Liver (tissue), 3 donors: ENCODE measurements at regions not wholly inside any gene's neighbourhood (a gene's known extent, or its start where the extent isn't known, plus 50 kb on each side); places are given as distances from the start of the nearest gene placed in this dataset.

Experiments used
- ATF3 ChIP-seq: IDR thresholded peaks from 2 replicates; pipeline ENCODE4 v1.6.1; 2016; ENCODE audit warnings: antibody characterized with exemption
- CTCF ChIP-seq: fragments of 150-350 bp; IDR thresholded peaks from 2 replicates; pipeline ENCODE4 v1.5.1; 2017; ENCODE audit warnings: improper control_type of control experiment, low read depth, low read length; ENCODE audit not compliant: missing input control
- EGR1 ChIP-seq, 2 donors: IDR thresholded peaks; 2 replicates each; pipeline ENCODE4 v1.6.1; 2016 to 2018; ENCODE audit warnings: antibody characterized with exemption in 2 of 2, low read depth in 2 of 2
- HNF4G ChIP-seq: IDR thresholded peaks from 2 replicates; pipeline ENCODE4 v1.6.1; 2016; ENCODE audit warnings: antibody characterized with exemption
- JUND ChIP-seq, 2 donors: IDR thresholded peaks; 2 replicates each; pipeline ENCODE4 v1.6.1; 2016; ENCODE audit warnings: antibody characterized with exemption in 2 of 2
- MAX ChIP-seq: IDR thresholded peaks from 2 replicates; pipeline ENCODE4 v1.6.1; 2016; ENCODE audit warnings: antibody characterized with exemption
- NR2F2 ChIP-seq: IDR thresholded peaks from 2 replicates; pipeline ENCODE4 v1.6.1; 2016; ENCODE audit warnings: antibody characterized with exemption
- REST ChIP-seq: IDR thresholded peaks from 2 replicates; pipeline ENCODE4 v1.6.1; 2016; ENCODE audit warnings: antibody characterized with exemption, mild to moderate bottlenecking
- SP1 ChIP-seq: IDR thresholded peaks from 2 replicates; pipeline ENCODE4 v1.6.1; 2018; ENCODE audit warnings: antibody characterized with exemption, mild to moderate bottlenecking
- TAF1 ChIP-seq: conservative IDR thresholded peaks from 2 replicates; pipeline ENCODE4 v1.6.1; 2016; ENCODE audit warnings: antibody characterized with exemption, mild to moderate bottlenecking
- YY1 ChIP-seq: IDR thresholded peaks from 2 replicates; pipeline ENCODE4 v1.6.1; 2016; ENCODE audit warnings: antibody characterized with exemption, mild to moderate bottlenecking
- ZBTB33 ChIP-seq: IDR thresholded peaks from 2 replicates; pipeline ENCODE4 v1.6.1; 2016; ENCODE audit warnings: antibody characterized with exemption
- donor health status: healthy.
- donor health status: healthy.

GRCh38 chr6:87922196-87922946 is 125.3 kb upstream of the SPACA1 start:
- TF ChIP-seq YY1 (no peak), CTCF (no peak), ZBTB33 (no peak), SP1 (no peak), REST (no peak), MAX (no peak), ATF3 (no peak), JUND (IDR thresholded peaks at IDR 0.05) (no peak), NR2F2 (no peak), TAF1 (no peak), EGR1 (IDR thresholded peaks at IDR 0.05; ENCODE audit: low read depth in 2 of 2) (no peak), HNF4G (no peak)
